ENCODE measurements at regions not wholly inside any gene's neighbourhood (a gene's known extent, or its start where the extent isn't known, plus 50 kb on each side); places are given as distances from the start of the nearest gene placed in this dataset.

DNA sequence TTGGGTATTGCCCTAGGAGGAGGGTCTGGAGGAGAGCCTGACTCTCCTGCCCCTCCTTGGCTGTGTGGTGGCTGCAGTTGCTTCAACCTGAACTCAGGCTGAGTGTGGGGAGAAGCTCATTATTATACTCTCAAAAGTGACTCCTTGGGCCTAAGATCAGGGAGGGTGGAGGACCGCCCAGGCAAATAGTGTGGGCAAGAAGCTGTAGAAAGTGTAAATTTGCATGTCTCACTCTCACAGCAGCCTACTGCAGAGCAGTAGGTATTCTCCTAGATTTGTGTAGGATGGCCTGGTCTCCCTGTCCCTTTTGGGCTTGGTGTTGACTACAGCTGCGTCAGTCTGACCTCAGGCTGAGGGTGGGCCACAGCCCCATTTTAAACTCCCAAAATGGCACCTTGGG, 156.1 kb downstream of the ZNF330 start (continued):
- no peak for TF ChIP-seq BRCA1 (CRISPR knock-in tag; IDR thresholded peaks at IDR 0.05)
- no peak for TF ChIP-seq NFYC (CRISPR knock-in tag; IDR thresholded peaks at IDR 0.05)

DNA sequence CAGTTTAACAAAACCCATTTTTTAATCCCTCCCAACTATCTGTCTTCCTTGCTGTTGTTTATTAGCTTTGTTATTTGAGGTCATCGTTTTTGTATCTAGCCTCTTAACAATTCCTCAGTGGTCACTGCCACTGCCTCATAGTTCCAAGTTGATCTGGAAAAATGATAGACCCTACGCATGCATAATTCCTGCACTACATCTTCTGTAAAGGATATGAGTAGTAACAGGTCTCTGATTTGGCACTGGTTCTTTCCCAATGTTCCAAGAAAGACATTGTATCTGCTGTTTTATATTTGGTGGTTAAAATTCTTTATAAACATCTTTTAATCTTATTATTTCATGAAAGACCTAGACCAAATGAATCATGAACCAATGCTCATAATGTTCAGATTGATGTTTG, 166.6 kb downstream of the ZNF330 start:
- WGBS (ENCODE audit: low lambda C conversion rate): 3% methylated on average over 2 of the region's 2 CpGs
- no peak overlapping the region for H2AFZ ChIP-seq (ENCODE audit: low read length)
- no peaks in the 10 kb centered on the region for H3K36me3 ChIP-seq (replicated peaks in 1 of 2; ENCODE audit: control insufficient read depth in 1 of 2, insufficient read depth in 2 of 2, low read length in 2 of 2)
- no TSS peak for BruUV-seq (replicated peaks)
- H3K27me3 ChIP-seq (ENCODE audit: control insufficient read depth in 1 of 2, insufficient read depth in 2 of 2, low read length in 2 of 2): no peaks in the 10 kb centered on the region; a peak in 1 of 5 replicates
- POLR2A ChIA-PET: no interaction called here
- no peak overlapping the region for H3K4me3 ChIP-seq (replicated peaks in 1 of 3; ENCODE audit: insufficient read depth in 1 of 3, low read depth in 2 of 3, low read length in 3 of 3)
- H3K27ac ChIP-seq (ENCODE audit: extremely low read length, insufficient read depth, low read length): no peak overlapping the region
- DNase-seq (ENCODE audit: low spot score) (no peak), ATAC-seq (no peak), FAIRE-seq (no peak)
- CTCF ChIA-PET (ENCODE audit: low intra/inter-chr PET ratio, low total read pairs): no interaction called here
- H3K4me2 ChIP-seq (ENCODE audit: low read depth, low read length): no peak overlapping the region
- in situ Hi-C loops (cut with HindIII; ENCODE audit: extremely low pct_ligation_motif_present, low pct_unique_long_range_greater_than_20kb): no loop called here
- intact Hi-C loops (cut with micrococcal nuclease; ENCODE audit: unreplicated experiment): no loop called here
- no peaks in the 10 kb centered on the region for H3K4me1 ChIP-seq (ENCODE audit: insufficient read depth, low read length)
- no peak overlapping the region for H3K9ac ChIP-seq (ENCODE audit: insufficient read depth, low read depth, low read length)
- H4K20me1 ChIP-seq (ENCODE audit: insufficient read depth, low read length): no peaks in the 10 kb centered on the region
- H3K9me3 ChIP-seq (ENCODE audit: low read length): no peaks in the 10 kb centered on the region
- no peaks in the 10 kb centered on the region for H3K79me2 ChIP-seq (ENCODE audit: insufficient read depth, low read length)
- TF ChIP-seq ZNF383 (CRISPR knock-in tag; IDR thresholded peaks at IDR 0.05; ENCODE audit: borderline replicate concordance): no peak
- TF ChIP-seq ZBTB3 (CRISPR knock-in tag; IDR thresholded peaks at IDR 0.05; ENCODE audit: borderline replicate concordance, low read depth): no peak
- TF ChIP-seq, protein P1, sequence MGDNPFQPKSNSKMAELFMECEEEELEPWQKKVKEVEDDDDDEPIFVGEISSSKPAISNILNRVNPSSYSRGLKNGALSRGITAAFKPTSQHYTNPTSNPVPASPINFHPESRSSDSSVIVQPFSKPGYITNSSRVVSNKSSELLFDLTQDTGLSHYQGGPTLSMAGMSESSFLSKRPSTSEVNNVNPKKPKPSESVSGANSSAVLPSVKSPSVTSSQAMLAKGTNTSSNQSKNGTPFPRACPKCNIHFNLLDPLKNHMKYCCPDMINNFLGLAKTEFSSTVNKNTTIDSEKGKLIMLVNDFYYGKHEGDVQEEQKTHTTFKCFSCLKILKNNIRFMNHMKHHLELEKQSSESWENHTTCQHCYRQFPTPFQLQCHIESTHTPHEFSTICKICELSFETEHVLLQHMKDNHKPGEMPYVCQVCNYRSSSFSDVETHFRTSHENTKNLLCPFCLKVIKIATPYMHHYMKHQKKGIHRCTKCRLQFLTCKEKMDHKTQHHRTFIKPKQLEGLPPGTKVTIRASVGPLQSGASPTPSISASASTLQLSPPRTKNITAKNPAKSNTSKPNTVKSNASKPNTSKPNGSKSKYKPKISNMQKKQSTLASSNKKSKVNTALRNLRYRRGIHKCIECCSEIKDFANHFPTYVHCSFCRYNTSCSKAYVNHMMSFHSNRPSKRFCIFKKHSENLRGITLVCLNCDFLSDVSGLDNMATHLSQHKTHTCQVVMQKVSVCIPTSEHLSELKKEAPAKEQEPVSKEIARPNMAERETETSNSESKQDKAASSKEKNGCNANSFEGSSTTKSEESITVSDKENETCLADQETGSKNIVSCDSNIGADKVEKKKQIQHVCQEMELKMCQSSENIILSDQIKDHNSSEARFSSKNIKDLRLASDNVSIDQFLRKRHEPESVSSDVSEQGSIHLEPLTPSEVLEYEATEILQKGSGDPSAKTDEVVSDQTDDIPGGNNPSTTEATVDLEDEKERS (CRISPR knock-in tag; IDR thresholded peaks at IDR 0.05): no peak
- TF ChIP-seq ELK4 (CRISPR knock-in tag; IDR thresholded peaks at IDR 0.05; ENCODE audit: borderline replicate concordance): no peak
- no peak for TF ChIP-seq ARID4A (CRISPR knock-in tag; IDR thresholded peaks at IDR 0.05; ENCODE audit: borderline replicate concordance)
- TF ChIP-seq SKI (IDR thresholded peaks at IDR 0.05; ENCODE audit: partially characterized antibody): no peak
- no peak for TF ChIP-seq EZH2 (conservative IDR thresholded peaks at IDR 0.05; ENCODE audit: low read depth, low read length)
- no peak for TF ChIP-seq ARID5B (CRISPR knock-in tag; IDR thresholded peaks at IDR 0.05)
- TF ChIP-seq ZNF891 (CRISPR knock-in tag; IDR thresholded peaks at IDR 0.05): no peak
- no peak for TF ChIP-seq FOXK2 (IDR thresholded peaks at IDR 0.05)
